ENCODE measurements at regions not wholly inside any gene's neighbourhood (a gene's known extent, or its start where the extent isn't known, plus 50 kb on each side); places are given as distances from the start of the nearest gene placed in this dataset.

GRCh38 chr7:112635742-112636141 lies 154.5 kb downstream of the TMEM168 start:
- TF ChIP-seq, protein P1, sequence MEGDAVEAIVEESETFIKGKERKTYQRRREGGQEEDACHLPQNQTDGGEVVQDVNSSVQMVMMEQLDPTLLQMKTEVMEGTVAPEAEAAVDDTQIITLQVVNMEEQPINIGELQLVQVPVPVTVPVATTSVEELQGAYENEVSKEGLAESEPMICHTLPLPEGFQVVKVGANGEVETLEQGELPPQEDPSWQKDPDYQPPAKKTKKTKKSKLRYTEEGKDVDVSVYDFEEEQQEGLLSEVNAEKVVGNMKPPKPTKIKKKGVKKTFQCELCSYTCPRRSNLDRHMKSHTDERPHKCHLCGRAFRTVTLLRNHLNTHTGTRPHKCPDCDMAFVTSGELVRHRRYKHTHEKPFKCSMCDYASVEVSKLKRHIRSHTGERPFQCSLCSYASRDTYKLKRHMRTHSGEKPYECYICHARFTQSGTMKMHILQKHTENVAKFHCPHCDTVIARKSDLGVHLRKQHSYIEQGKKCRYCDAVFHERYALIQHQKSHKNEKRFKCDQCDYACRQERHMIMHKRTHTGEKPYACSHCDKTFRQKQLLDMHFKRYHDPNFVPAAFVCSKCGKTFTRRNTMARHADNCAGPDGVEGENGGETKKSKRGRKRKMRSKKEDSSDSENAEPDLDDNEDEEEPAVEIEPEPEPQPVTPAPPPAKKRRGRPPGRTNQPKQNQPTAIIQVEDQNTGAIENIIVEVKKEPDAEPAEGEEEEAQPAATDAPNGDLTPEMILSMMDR (CRISPR knock-in tag; IDR thresholded peaks at IDR 0.05): no peak
- TF ChIP-seq ZFP36 (IDR thresholded peaks at IDR 0.05; ENCODE audit: borderline replicate concordance, low read depth, low read length, partially characterized antibody) (no peak), SRF (IDR thresholded peaks at IDR 0.05; ENCODE audit: low read depth, low read length) (no peak), CBFB (CRISPR knock-in tag; IDR thresholded peaks at IDR 0.05) (no peak), HCFC1 (IDR thresholded peaks at IDR 0.05; ENCODE audit: low read depth, low read length) (no peak), MNT (IDR thresholded peaks at IDR 0.05) (no peak), ZNF20 (CRISPR knock-in tag; IDR thresholded peaks at IDR 0.05) (no peak), MAFK (conservative IDR thresholded peaks at IDR 0.05 in 1 of 2, IDR thresholded peaks at IDR 0.05 in 1 of 2; ENCODE audit: low read length in 2 of 2) (no peak)

Data from HepG2 (cell line).